Transverse colon (tissue), 3 donors: ENCODE measurements at regions not wholly inside any gene's neighbourhood (a gene's known extent, or its start where the extent isn't known, plus 50 kb on each side); places are given as distances from the start of the nearest gene placed in this dataset.

Experiments
- POLR2A ChIP-seq: fragments of 450-650 bp; IDR thresholded peaks from one replicate; pipeline ENCODE4 v1.6.1; 2016; ENCODE audit warnings: antibody characterized with exemption, mild to moderate bottlenecking, moderate library complexity
- TF ChIP-seq, protein P1 (sequence below), 5 experiments: fragments of 200-600 bp in 3 of 5; fragments of 450-650 bp in 2 of 5; sonication (generic) in 3 of 5; IDR thresholded peaks; 1 replicate in 2 of 5; 2 replicates in 3 of 5; pipeline ENCODE4 v1.5.1; 2016 to 2017; ENCODE audit warnings: antibody characterized with exemption in 5 of 5, inconsistent platforms in 3 of 5, mild to moderate bottlenecking in 2 of 5, moderate library complexity in 1 of 5

GRCh38 chr11:70824605-70825245 is 426.4 kb downstream of the CTTN start:
- TF ChIP-seq, protein P1, sequence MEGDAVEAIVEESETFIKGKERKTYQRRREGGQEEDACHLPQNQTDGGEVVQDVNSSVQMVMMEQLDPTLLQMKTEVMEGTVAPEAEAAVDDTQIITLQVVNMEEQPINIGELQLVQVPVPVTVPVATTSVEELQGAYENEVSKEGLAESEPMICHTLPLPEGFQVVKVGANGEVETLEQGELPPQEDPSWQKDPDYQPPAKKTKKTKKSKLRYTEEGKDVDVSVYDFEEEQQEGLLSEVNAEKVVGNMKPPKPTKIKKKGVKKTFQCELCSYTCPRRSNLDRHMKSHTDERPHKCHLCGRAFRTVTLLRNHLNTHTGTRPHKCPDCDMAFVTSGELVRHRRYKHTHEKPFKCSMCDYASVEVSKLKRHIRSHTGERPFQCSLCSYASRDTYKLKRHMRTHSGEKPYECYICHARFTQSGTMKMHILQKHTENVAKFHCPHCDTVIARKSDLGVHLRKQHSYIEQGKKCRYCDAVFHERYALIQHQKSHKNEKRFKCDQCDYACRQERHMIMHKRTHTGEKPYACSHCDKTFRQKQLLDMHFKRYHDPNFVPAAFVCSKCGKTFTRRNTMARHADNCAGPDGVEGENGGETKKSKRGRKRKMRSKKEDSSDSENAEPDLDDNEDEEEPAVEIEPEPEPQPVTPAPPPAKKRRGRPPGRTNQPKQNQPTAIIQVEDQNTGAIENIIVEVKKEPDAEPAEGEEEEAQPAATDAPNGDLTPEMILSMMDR (IDR thresholded peaks at IDR 0.05): no peak
- no peak for TF ChIP-seq POLR2A
